ENCODE measurements at regions not wholly inside any gene's neighbourhood (a gene's known extent, or its start where the extent isn't known, plus 50 kb on each side); places are given as distances from the start of the nearest gene placed in this dataset.

GRCh38 chr1:214808845-214809460, 206.0 kb downstream of the CENPF start:
- peak; percentile 60 for TF ChIP-seq CTCF (IDR thresholded peaks at IDR 0.05; ENCODE audit: low read depth, low read length)
- TF ChIP-seq EZH2phosphoT487 (IDR thresholded peaks at IDR 0.05; ENCODE audit: low read depth), result no peak

Data from OCI-LY3 (cell line).